HCT116 (cell line): ENCODE measurements at regions not wholly inside any gene's neighbourhood (a gene's known extent, or its start where the extent isn't known, plus 50 kb on each side); places are given as distances from the start of the nearest gene placed in this dataset.

Experiments used
- ATAC-seq: fragments of 200-7000 bp; cut with Tn5 transposase; 2 replicates; pipeline ENCODE4 v1.9.1; 2020; ENCODE audit warnings: mild to moderate bottlenecking, moderate library complexity
- BruUV-seq: library from RNA; stranded (reverse); fragments of 400-500 nt; replicated peaks from 2 replicates; lab custom pipeline; 2021; lab: Mats Ljungman, UMichigan
- CTCF ChIA-PET: fragments of 300-600 bp; sonication (Branson Sonifier 250); formaldehyde crosslinking; loops from one replicate; lab custom pipeline; 2021; ENCODE audit warnings: antibody characterized with exemption; lab: Charles Lee
- POLR2A ChIA-PET: fragments of 300-600, 350-600 bp; sonication (Branson Sonifier 250); formaldehyde crosslinking; loops from one replicate; lab custom pipeline; 2021; ENCODE audit warnings: antibody characterized with exemption; lab: Charles Lee
- RAD21 ChIA-PET, 2 experiments: fragments of 300-600 bp; sonication (Branson Sonifier 250); formaldehyde crosslinking; loops; one replicate each; lab custom pipeline; 2023; ENCODE audit warnings: low total read pairs in 2 of 2; ENCODE audit not compliant: uncharacterized antibody in 2 of 2, unreplicated experiment in 2 of 2, low non-redundant PET in 1 of 2; lab: Charles Lee
- DNase-seq: peaks from one replicate; pipeline ENCODE4 v3.0.0-alpha.2; 2010; ENCODE audit warnings: low read depth, low spot score
- H2AFZ ChIP-seq: fragments of 200-600 bp; shearing (Covaris generic), sonication (generic); 2 replicates; pipeline ENCODE4 v1.6.1; 2017; ENCODE audit warnings: low read depth, mixed run types, mixed read lengths, antibody characterized with exemption, low read length; ENCODE audit not compliant: poor library complexity, severe bottlenecking
- H3K27ac ChIP-seq: 2 replicates; pipeline ENCODE4 v1.5.1; 2012; ENCODE audit warnings: low read depth, low read length
- H3K27me3 ChIP-seq: fragments of 200-600 bp; sonication (generic); 2 replicates; pipeline ENCODE4 v1.6.1; 2016; ENCODE audit warnings: mixed run types, low read length, mixed read lengths; ENCODE audit not compliant: insufficient read depth
- H3K36me3 ChIP-seq, 2 experiments: fragments of 200-500 bp in 1 of 2; fragments of 200-600 bp in 1 of 2; sonication (Bioruptor generic) in 1 of 2; sonication (generic) in 1 of 2; 2 replicates each; pipeline versions ENCODE4 v1.5.1 to v1.6.1; 2014 to 2016; ENCODE audit warnings: low read length in 2 of 2, inconsistent platforms in 1 of 2, mixed read lengths in 1 of 2, mixed run types in 1 of 2; ENCODE audit not compliant: insufficient read depth in 2 of 2, control insufficient read depth in 1 of 2
- H3K4me1 ChIP-seq, 2 experiments: fragments of 200-600 bp in 1 of 2; sonication (generic) in 1 of 2; 2 replicates each; pipeline versions ENCODE4 v1.5.1 to v1.6.1; 2012 to 2017; ENCODE audit warnings: low read length in 2 of 2, inconsistent platforms in 1 of 2, mild to moderate bottlenecking in 1 of 2, mixed read lengths in 1 of 2, mixed run types in 1 of 2, moderate library complexity in 1 of 2; ENCODE audit not compliant: insufficient read depth in 2 of 2, control insufficient read depth in 1 of 2
- H3K4me2 ChIP-seq: fragments of 200-600 bp; sonication (generic); 2 replicates; pipeline ENCODE4 v1.6.1; 2017; ENCODE audit warnings: mixed run types, low read length, mixed read lengths
- H3K4me3 ChIP-seq, 2 experiments: fragments of 200-600 bp in 1 of 2; sonication (generic) in 1 of 2; replicated peaks in 1 of 2; 2 replicates each; pipeline ENCODE4 v1.5.1; 2011 to 2016; ENCODE audit warnings: low read length in 2 of 2, control low read depth in 1 of 2, low read depth in 1 of 2, mild to moderate bottlenecking in 1 of 2, mixed read lengths in 1 of 2, mixed run types in 1 of 2
- H3K79me2 ChIP-seq: fragments of 200-600 bp; sonication (generic); 2 replicates; pipeline ENCODE4 v1.6.1; 2017; ENCODE audit warnings: mild to moderate bottlenecking, mixed run types, low read length, moderate library complexity, mixed read lengths; ENCODE audit not compliant: insufficient read depth
- H3K9ac ChIP-seq: fragments of 200-600 bp; sonication (generic); 2 replicates; pipeline ENCODE4 v1.6.1; 2016; ENCODE audit warnings: low read length, mixed read lengths
- H3K9me2 ChIP-seq: fragments of 200-600 bp; sonication (generic), shearing (Covaris generic); 2 replicates; pipeline ENCODE4 v1.6.1; 2017; ENCODE audit warnings: mixed run types, mild to moderate bottlenecking, moderate library complexity; ENCODE audit not compliant: insufficient read depth
- H3K9me3 ChIP-seq, 2 experiments: fragments of 200-500 bp in 1 of 2; fragments of 200-600 bp in 1 of 2; sonication (Bioruptor generic) in 1 of 2; sonication (generic) in 1 of 2; 2 replicates each; pipeline ENCODE4 v1.6.1; 2014 to 2017; ENCODE audit warnings: low read length in 2 of 2, mixed read lengths in 2 of 2, inconsistent platforms in 1 of 2, low read depth in 1 of 2, mild to moderate bottlenecking in 1 of 2, mixed run types in 1 of 2, moderate library complexity in 1 of 2; ENCODE audit not compliant: control insufficient read depth in 1 of 2, insufficient read depth in 1 of 2
- H4K20me1 ChIP-seq: fragments of 200-600 bp; sonication (generic), shearing (Covaris generic); 2 replicates; pipeline ENCODE4 v1.6.1; 2017; ENCODE audit warnings: mixed run types, mild to moderate bottlenecking, moderate library complexity; ENCODE audit not compliant: insufficient read depth
- CBX3 ChIP-seq: IDR thresholded peaks from 2 replicates; pipeline ENCODE4 v1.6.1; 2012; ENCODE audit warnings: low read depth
- CEBPB ChIP-seq: IDR thresholded peaks from 2 replicates; pipeline ENCODE4 v1.6.1; 2012; ENCODE audit warnings: low read depth
- CTCF ChIP-seq, 3 experiments: fragments of 200-600 bp in 1 of 3; sonication (generic) in 1 of 3; IDR thresholded peaks in 2 of 3; conservative IDR thresholded peaks in 1 of 3; 2 replicates each; pipeline ENCODE4 v1.5.1; 2012 to 2017; ENCODE audit warnings: low read depth in 2 of 3, low read length in 2 of 3, antibody characterized with exemption in 1 of 3, borderline replicate concordance in 1 of 3, control low read depth in 1 of 3, mild to moderate bottlenecking in 1 of 3, mixed read lengths in 1 of 3, mixed run types in 1 of 3, moderate library complexity in 1 of 3; ENCODE audit not compliant: insufficient read depth in 1 of 3
- EZH2 ChIP-seq: fragments of 200-600 bp; sonication (generic); IDR thresholded peaks from 2 replicates; pipeline ENCODE4 v1.6.1; 2017; ENCODE audit warnings: antibody characterized with exemption, mixed run types
- FOSL1 ChIP-seq: IDR thresholded peaks from 2 replicates; pipeline ENCODE4 v1.6.1; 2012; ENCODE audit warnings: low read depth
- MAX ChIP-seq: IDR thresholded peaks from 2 replicates; pipeline ENCODE4 v1.6.1; 2012
- POLR2A ChIP-seq: IDR thresholded peaks from 2 replicates; pipeline ENCODE4 v1.7.0; 2011; ENCODE audit warnings: borderline replicate concordance; ENCODE audit not compliant: insufficient read depth, insufficient read length; ENCODE audit errors: extremely low read depth
- SIN3A ChIP-seq: IDR thresholded peaks from 2 replicates; pipeline ENCODE4 v1.6.1; 2012; ENCODE audit warnings: low read depth
- SP1 ChIP-seq: IDR thresholded peaks from 2 replicates; pipeline ENCODE4 v1.6.1; 2012; ENCODE audit warnings: low read depth
- TCF7L2 ChIP-seq: IDR thresholded peaks from 2 replicates; pipeline ENCODE4 v1.7.0; 2011; ENCODE audit warnings: borderline replicate concordance, inconsistent platforms; ENCODE audit not compliant: insufficient read depth, insufficient read length; ENCODE audit errors: extremely low read depth
- ZBTB33 ChIP-seq: IDR thresholded peaks from 2 replicates; pipeline ENCODE4 v1.6.1; 2011; ENCODE audit warnings: mild to moderate bottlenecking, low read length, moderate library complexity; ENCODE audit not compliant: insufficient replicate concordance; ENCODE audit errors: extremely low read depth
- ZNF274 ChIP-seq: fragments of 200-500 bp; sonication (Bioruptor generic); IDR thresholded peaks from 2 replicates; pipeline ENCODE4 v1.6.1; 2014; ENCODE audit warnings: mild to moderate bottlenecking, low read depth, low read length, inconsistent platforms
- intact Hi-C: fragments of 100-400 bp; cut with micrococcal nuclease; formaldehyde crosslinking; loops from 2 replicates; pipeline ENCODE4 v1.10.0; 2022

- H3K27ac ChIP-seq = no peak overlapping the region
- H3K9me3 ChIP-seq = peaks cover 22 to 25% of the 10 kb centered on the region in 2 experiments; a peak in 2 of 4 replicates
- no peaks in the 10 kb centered on the region for H3K9me2 ChIP-seq
- no peak overlapping the region for H3K4me3 ChIP-seq
- H3K79me2 ChIP-seq = no peaks in the 10 kb centered on the region
- H4K20me1 ChIP-seq = no peaks in the 10 kb centered on the region
- no peak overlapping the region for H3K9ac ChIP-seq
- ChIA-PET RAD21 (no interaction called here), CTCF (no interaction called here), POLR2A (no interaction called here)
- intact Hi-C loops = no loop called here
- no peak for TF ChIP-seq ZNF274
- TF ChIP-seq SP1 = no peak
- no peak for TF ChIP-seq POLR2A
- no peak for TF ChIP-seq ZBTB33
- TF ChIP-seq MAX = no peak
- TF ChIP-seq TCF7L2 = no peak
- no peak for TF ChIP-seq CTCF (IDR thresholded peaks at IDR 0.05 in 2 of 3, conservative IDR thresholded peaks at IDR 0.05 in 1 of 3; ENCODE audit: borderline replicate concordance in 1 of 3, insufficient read depth in 1 of 3, low read depth in 2 of 3, low read length in 2 of 3)
- TF ChIP-seq FOSL1 = no peak
- TF ChIP-seq SIN3A = no peak
- no peak for TF ChIP-seq CBX3
- TF ChIP-seq CEBPB = no peak
- TF ChIP-seq EZH2 = no peak
- no peaks in the 10 kb centered on the region for H3K27me3 ChIP-seq
- no peaks in the 10 kb centered on the region for H3K4me1 ChIP-seq
- H3K36me3 ChIP-seq = no peaks in the 10 kb centered on the region
- DNase-seq (no peak), ATAC-seq (no peak)
- H2AFZ ChIP-seq = no peak overlapping the region
- BruUV-seq = no TSS peak
- H3K4me2 ChIP-seq = no peak overlapping the region
Observed at GRCh38 chr19:31533114-31533513, 183.9 kb upstream of the TSHZ3 start.
